ENCODE measurements at regions not wholly inside any gene's neighbourhood (a gene's known extent, or its start where the extent isn't known, plus 50 kb on each side); places are given as distances from the start of the nearest gene placed in this dataset.

GRCh38 chr11:113574171-113574570 is 99.0 kb upstream of the DRD2 start:
- no peak for TF ChIP-seq CTCF (IDR thresholded peaks at IDR 0.05)
- no peak for TF ChIP-seq POLR2A (IDR thresholded peaks at IDR 0.05)

Measured in tibial nerve (tissue), 3 donors.